K562 (cell line): ENCODE measurements at regions not wholly inside any gene's neighbourhood (a gene's known extent, or its start where the extent isn't known, plus 50 kb on each side); places are given as distances from the start of the nearest gene placed in this dataset.

Experiments
- CAMTA2 ChIP-seq: fragments of 250-450 bp; sonication (Bioruptor Pico); conservative IDR thresholded peaks from 2 replicates; pipeline ENCODE4 v1.5.1; 2022
- EZH2 ChIP-seq: IDR thresholded peaks from 2 replicates; pipeline ENCODE4 v1.6.1; 2012; ENCODE audit warnings: low read depth, mild to moderate bottlenecking, inconsistent platforms, low read length, borderline replicate concordance
- POLR2A ChIP-seq: fragments of 450-650 bp; conservative IDR thresholded peaks from 2 replicates; pipeline ENCODE4 v1.6.1; 2016
- ZNF217 ChIP-seq: sonication (generic); formaldehyde crosslinking; IDR thresholded peaks from 2 replicates; pipeline ENCODE4 v1.8.0; 2022; ENCODE audit warnings: mild to moderate bottlenecking, missing genetic modification reagents
- TF ChIP-seq, protein P1 (sequence below), 3 experiments: IDR thresholded peaks in 2 of 3; conservative IDR thresholded peaks in 1 of 3; 2 replicates each; pipeline ENCODE4 v1.5.1; 2011 to 2012; ENCODE audit warnings: low read length in 3 of 3, mild to moderate bottlenecking in 3 of 3, control low read depth in 2 of 3, improper control_type of control experiment in 1 of 3, inconsistent platforms in 1 of 3, low read depth in 1 of 3, mixed read lengths in 1 of 3, moderate library complexity in 1 of 3; ENCODE audit not compliant: insufficient read depth in 2 of 3

DNA sequence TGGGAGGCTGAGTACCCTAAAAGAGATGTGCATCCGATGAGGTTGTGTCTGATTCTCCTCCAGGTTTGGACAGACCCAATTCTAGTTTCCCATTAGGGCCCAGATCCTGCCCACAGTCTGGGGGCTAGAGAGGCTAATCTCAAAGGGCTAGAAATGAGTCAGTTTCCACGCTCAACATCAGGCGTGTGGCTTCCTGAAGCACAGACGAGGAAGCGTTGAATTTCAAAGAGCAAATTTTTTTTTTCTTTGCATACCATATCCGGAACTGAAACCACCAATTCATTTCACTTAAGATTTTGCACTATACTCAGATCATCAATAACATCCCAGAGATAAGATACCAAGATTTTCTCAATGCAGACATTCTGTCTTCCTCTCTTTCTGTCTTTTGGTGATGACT, 173.8 kb upstream of the BCL6 start:
- TF ChIP-seq, protein P1, sequence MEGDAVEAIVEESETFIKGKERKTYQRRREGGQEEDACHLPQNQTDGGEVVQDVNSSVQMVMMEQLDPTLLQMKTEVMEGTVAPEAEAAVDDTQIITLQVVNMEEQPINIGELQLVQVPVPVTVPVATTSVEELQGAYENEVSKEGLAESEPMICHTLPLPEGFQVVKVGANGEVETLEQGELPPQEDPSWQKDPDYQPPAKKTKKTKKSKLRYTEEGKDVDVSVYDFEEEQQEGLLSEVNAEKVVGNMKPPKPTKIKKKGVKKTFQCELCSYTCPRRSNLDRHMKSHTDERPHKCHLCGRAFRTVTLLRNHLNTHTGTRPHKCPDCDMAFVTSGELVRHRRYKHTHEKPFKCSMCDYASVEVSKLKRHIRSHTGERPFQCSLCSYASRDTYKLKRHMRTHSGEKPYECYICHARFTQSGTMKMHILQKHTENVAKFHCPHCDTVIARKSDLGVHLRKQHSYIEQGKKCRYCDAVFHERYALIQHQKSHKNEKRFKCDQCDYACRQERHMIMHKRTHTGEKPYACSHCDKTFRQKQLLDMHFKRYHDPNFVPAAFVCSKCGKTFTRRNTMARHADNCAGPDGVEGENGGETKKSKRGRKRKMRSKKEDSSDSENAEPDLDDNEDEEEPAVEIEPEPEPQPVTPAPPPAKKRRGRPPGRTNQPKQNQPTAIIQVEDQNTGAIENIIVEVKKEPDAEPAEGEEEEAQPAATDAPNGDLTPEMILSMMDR (IDR thresholded peaks at IDR 0.05 in 2 of 3, conservative IDR thresholded peaks at IDR 0.05 in 1 of 3; ENCODE audit: insufficient read depth in 2 of 3, low read depth in 1 of 3, low read length in 3 of 3) = no peak
- no peak for TF ChIP-seq ZNF217 (CRISPR knock-in tag)
- TF ChIP-seq CAMTA2 = no peak
- TF ChIP-seq POLR2A = no peak
- TF ChIP-seq EZH2 = no peak
